Spleen (tissue), 11 donors: ENCODE measurements at regions not wholly inside any gene's neighbourhood (a gene's known extent, or its start where the extent isn't known, plus 50 kb on each side); places are given as distances from the start of the nearest gene placed in this dataset.

ENCODE experiments used
- DNase-seq: peaks from one replicate; pipeline ENCODE4 v3.0.0-alpha.2; 2020
- H3K27ac ChIP-seq, 8 donors: fragments of 200-600 bp; sonication (generic) in 7 of 8; 1 replicate in 4 of 8; 2 replicates in 4 of 8; pipeline versions ENCODE4 v1.5.0 to v1.8.0; 2016 to 2021; ENCODE audit warnings: inconsistent platforms in 4 of 8, mild to moderate bottlenecking in 4 of 8, moderate library complexity in 1 of 8
- H3K27me3 ChIP-seq, 7 donors: fragments of 200-600 bp; sonication (generic) in 6 of 7; replicated peaks in 1 of 7; 1 replicate in 4 of 7; 2 replicates in 3 of 7; pipeline versions ENCODE4 v1.5.0 to v1.8.0; 2016 to 2021; ENCODE audit warnings: inconsistent platforms in 3 of 7, mild to moderate bottlenecking in 1 of 7
- H3K36me3 ChIP-seq, 6 donors: fragments of 200-600 bp; sonication (generic) in 5 of 6; 1 replicate in 4 of 6; 2 replicates in 2 of 6; pipeline versions ENCODE4 v1.5.0 to v1.8.0; 2016 to 2021; ENCODE audit warnings: inconsistent platforms in 2 of 6
- H3K4me1 ChIP-seq, 6 donors: fragments of 200-600 bp; sonication (generic) in 5 of 6; 1 replicate in 3 of 6; 2 replicates in 3 of 6; pipeline versions ENCODE4 v1.5.0 to v1.8.0; 2016 to 2021; ENCODE audit warnings: inconsistent platforms in 3 of 6
- H3K4me3 ChIP-seq, 8 donors: fragments of 200-600 bp; sonication (generic) in 7 of 8; 1 replicate in 4 of 8; 2 replicates in 4 of 8; pipeline versions ENCODE4 v1.5.0 to v1.8.0; 2016 to 2021; ENCODE audit warnings: inconsistent platforms in 4 of 8, mild to moderate bottlenecking in 4 of 8, moderate library complexity in 2 of 8
- H3K9me3 ChIP-seq, 8 donors: fragments of 200-600 bp; sonication (generic) in 7 of 8; 1 replicate in 4 of 8; 2 replicates in 4 of 8; pipeline versions ENCODE4 v1.5.0 to v1.8.0; 2016 to 2021; ENCODE audit warnings: inconsistent platforms in 4 of 8
- POLR2A ChIP-seq, 3 donors: fragments of 450-650 bp; IDR thresholded peaks; one replicate each; pipeline ENCODE4 v1.5.1; 2017; ENCODE audit warnings: antibody characterized with exemption in 3 of 3, mild to moderate bottlenecking in 1 of 3
- POLR2AphosphoS5 ChIP-seq, 3 donors: sonication (generic); formaldehyde crosslinking; IDR thresholded peaks; one replicate each; pipeline ENCODE4 v1.5.1; 2017; ENCODE audit warnings: antibody characterized with exemption in 3 of 3
- WGBS, 5 donors: extraction: QIAGEN DNeasy Blood & Tissue Kit in 3 of 5; methylation state at CpG; one replicate each; pipeline versions ENCODE4 v1.1.5 to v1.1.7; 2013 to 2018; 5-methylcytosine and 5-hydroxymethylcytosine counted together
- intact Hi-C: fragments of 100-400 bp; cut with DNase I; formaldehyde crosslinking; loops from one replicate; pipeline ENCODE4 v1.15.0; 2023; ENCODE audit warnings: low total_unique reads
- TF ChIP-seq, protein P1 (sequence below), 11 experiments: fragments of 200-600 bp in 7 of 11; fragments of 450-650 bp in 4 of 11; sonication (generic) in 4 of 11; IDR thresholded peaks in 8 of 11; conservative IDR thresholded peaks in 3 of 11; 1 replicate in 7 of 11; 2 replicates in 4 of 11; pipeline versions ENCODE4 v1.4.0 to v1.8.0; 2016 to 2021; ENCODE audit warnings: antibody characterized with exemption in 11 of 11, inconsistent platforms in 4 of 11, mild to moderate bottlenecking in 1 of 11
- donor health status: healthy with polysubstance abuse.
- donor health status: DM: no; HTN: no; CAD: no; lungs with moderate emphysema.
- donor health status: DM: no; HTN: no; CAD: no.
- donor health status: Bipolar disorder and iron deficiency.
- donor health status: healthy.
- donor health status: DM: no; HTN: no; CAD: no.
- donor health status: DM: yes; HTN: yes; CAD: no.

DNA sequence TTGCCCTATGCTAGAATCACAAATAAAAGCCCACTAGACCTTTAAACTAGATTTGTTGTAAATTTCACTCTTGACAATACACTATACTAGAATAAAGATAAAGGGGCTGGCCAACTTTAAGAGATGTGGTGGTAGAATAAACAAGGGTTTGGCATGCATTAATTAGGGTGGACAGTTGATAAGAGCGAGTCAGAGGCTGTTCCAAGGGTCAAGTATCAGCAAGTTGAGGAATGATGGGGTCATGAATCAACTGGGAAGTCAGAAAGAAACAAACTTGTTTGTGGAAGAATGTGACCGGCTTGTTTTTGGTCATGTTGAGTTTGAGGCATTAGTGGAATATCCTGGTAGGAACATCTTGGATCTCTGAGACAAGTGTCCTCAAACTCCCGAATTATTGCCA is 398.3 kb upstream of the TNP1 start:
- WGBS, 5 donors, result 65 to 78% (median 77%) methylated on average over 3 of the region's 3 CpGs
- Histone ChIP-seq H3K9me3 (no peaks in the 10 kb centered on the region), H3K27me3 (peaks cover 0 to 6% (median 0%) of the 10 kb centered on the region in 7 donors), H3K36me3 (no peaks in the 10 kb centered on the region), H3K4me1 (peaks cover 0 to 4% (median 0%) of the 10 kb centered on the region in 6 donors), H3K4me3 (no peak overlapping the region), H3K27ac (no peak overlapping the region)
- intact Hi-C loops, result no loop called here
- TF ChIP-seq, protein P1, sequence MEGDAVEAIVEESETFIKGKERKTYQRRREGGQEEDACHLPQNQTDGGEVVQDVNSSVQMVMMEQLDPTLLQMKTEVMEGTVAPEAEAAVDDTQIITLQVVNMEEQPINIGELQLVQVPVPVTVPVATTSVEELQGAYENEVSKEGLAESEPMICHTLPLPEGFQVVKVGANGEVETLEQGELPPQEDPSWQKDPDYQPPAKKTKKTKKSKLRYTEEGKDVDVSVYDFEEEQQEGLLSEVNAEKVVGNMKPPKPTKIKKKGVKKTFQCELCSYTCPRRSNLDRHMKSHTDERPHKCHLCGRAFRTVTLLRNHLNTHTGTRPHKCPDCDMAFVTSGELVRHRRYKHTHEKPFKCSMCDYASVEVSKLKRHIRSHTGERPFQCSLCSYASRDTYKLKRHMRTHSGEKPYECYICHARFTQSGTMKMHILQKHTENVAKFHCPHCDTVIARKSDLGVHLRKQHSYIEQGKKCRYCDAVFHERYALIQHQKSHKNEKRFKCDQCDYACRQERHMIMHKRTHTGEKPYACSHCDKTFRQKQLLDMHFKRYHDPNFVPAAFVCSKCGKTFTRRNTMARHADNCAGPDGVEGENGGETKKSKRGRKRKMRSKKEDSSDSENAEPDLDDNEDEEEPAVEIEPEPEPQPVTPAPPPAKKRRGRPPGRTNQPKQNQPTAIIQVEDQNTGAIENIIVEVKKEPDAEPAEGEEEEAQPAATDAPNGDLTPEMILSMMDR (IDR thresholded peaks at IDR 0.05 in 8 of 11, conservative IDR thresholded peaks at IDR 0.05 in 3 of 11), result no peak
- TF ChIP-seq POLR2A (IDR thresholded peaks at IDR 0.05), result no peak
- no peak for TF ChIP-seq POLR2AphosphoS5 (IDR thresholded peaks at IDR 0.05)
- no peak for DNase-seq

- DNase-seq, result no peak
- Histone ChIP-seq H3K36me3 (no peaks in the 10 kb centered on the region), H3K27me3 (peaks cover 0 to 12% (median 0%) of the 10 kb centered on the region in 7 donors), H3K4me1 (peaks cover 0 to 4% (median 0%) of the 10 kb centered on the region in 6 donors), H3K4me3 (no peak overlapping the region), H3K9me3 (no peaks in the 10 kb centered on the region), H3K27ac (peak overlapping the region in 5 of 8 donors; percentile 18 to 48 (median 24))
- TF ChIP-seq, protein P1 (IDR thresholded peaks at IDR 0.05 in 8 of 11, conservative IDR thresholded peaks at IDR 0.05 in 3 of 11), result no peak
- TF ChIP-seq POLR2AphosphoS5 (IDR thresholded peaks at IDR 0.05) (no peak), POLR2A (IDR thresholded peaks at IDR 0.05) (no peak)
- WGBS, 5 donors, result 67 to 84% (median 76%) methylated on average over 3 of the region's 3 CpGs
- intact Hi-C loops, result no loop called here
Measured at GRCh38 chr2:217256251-217256650, 396.4 kb upstream of the TNP1 start.

- no peak for TF ChIP-seq POLR2A (IDR thresholded peaks at IDR 0.05)
- no peak for TF ChIP-seq POLR2AphosphoS5 (IDR thresholded peaks at IDR 0.05)
- TF ChIP-seq, protein P1 (IDR thresholded peaks at IDR 0.05 in 8 of 11, conservative IDR thresholded peaks at IDR 0.05 in 3 of 11), result no peak
- 82 to 100% (median 84%) methylated on average over 2 of the region's 2 CpGs for WGBS, 5 donors
- intact Hi-C loops, result no loop called here
- Histone ChIP-seq H3K9me3 (no peaks in the 10 kb centered on the region), H3K36me3 (no peaks in the 10 kb centered on the region), H3K27ac (no peak overlapping the region), H3K4me1 (peaks cover 0 to 4% (median under 1%) of the 10 kb centered on the region in 6 donors), H3K27me3 (peaks cover 0 to 19% (median 0%) of the 10 kb centered on the region in 7 donors), H3K4me3 (no peak overlapping the region)
- no peak for DNase-seq
Measured at GRCh38 chr2:217254111-217254510, 394.2 kb upstream of the TNP1 start.

- peaks cover 0 to 37% (median 0%) of the 10 kb centered on the region in 7 donors for H3K27me3 ChIP-seq
- intact Hi-C loops, result no loop called here
- TF ChIP-seq POLR2AphosphoS5 (IDR thresholded peaks at IDR 0.05) (no peak), POLR2A (IDR thresholded peaks at IDR 0.05) (no peak)
- TF ChIP-seq, protein P1 (IDR thresholded peaks at IDR 0.05 in 8 of 11, conservative IDR thresholded peaks at IDR 0.05 in 3 of 11), result no peak
- H3K4me3 ChIP-seq, result no peak overlapping the region
- H3K27ac ChIP-seq, result no peak overlapping the region
- WGBS, 5 donors, result 93 to 96% (median 93%) methylated on average over 4 of the region's 4 CpGs
- no peaks in the 10 kb centered on the region for H3K36me3 ChIP-seq
- DNase-seq, result no peak
- H3K9me3 ChIP-seq, result no peaks in the 10 kb centered on the region
- H3K4me1 ChIP-seq, result peaks cover 0 to 14% (median 5%) of the 10 kb centered on the region in 6 donors
Measured at GRCh38 chr2:217252181-217252580, 392.3 kb upstream of the TNP1 start.
